H9 (cell line): ENCODE measurements at regions not wholly inside any gene's neighbourhood (a gene's known extent, or its start where the extent isn't known, plus 50 kb on each side); places are given as distances from the start of the nearest gene placed in this dataset.

Experiments used
- DNase-seq: peaks from one replicate; pipeline ENCODE4 v3.0.0-alpha.2; 2017
- H2AFZ ChIP-seq: one replicate; pipeline ENCODE4 v1.6.1; 2013; ENCODE audit warnings: mild to moderate bottlenecking, low read length, control low read depth, moderate library complexity
- H2AK5ac ChIP-seq: 2 replicates; pipeline ENCODE4 v1.6.1; 2013; ENCODE audit warnings: low read length, control low read depth, mixed read lengths; ENCODE audit not compliant: insufficient read length
- H2BK120ac ChIP-seq: one replicate; pipeline ENCODE4 v1.6.1; 2013; ENCODE audit warnings: low read depth, mild to moderate bottlenecking, low read length, control low read depth, inconsistent platforms; ENCODE audit not compliant: poor library complexity, severe bottlenecking
- H2BK12ac ChIP-seq: 2 replicates; pipeline ENCODE4 v1.6.1; 2013; ENCODE audit warnings: low read length, control low read depth, mixed read lengths, low read depth; ENCODE audit not compliant: insufficient read length
- H2BK15ac ChIP-seq: 2 replicates; pipeline ENCODE4 v1.6.1; 2013; ENCODE audit warnings: low read depth, low read length, control low read depth
- H2BK20ac ChIP-seq: one replicate; pipeline ENCODE4 v1.6.1; 2013; ENCODE audit warnings: low read depth, mild to moderate bottlenecking, low read length, control low read depth, inconsistent platforms; ENCODE audit not compliant: poor library complexity, severe bottlenecking
- H2BK5ac ChIP-seq: 2 replicates; pipeline ENCODE4 v1.6.1; 2013; ENCODE audit warnings: low read length, control low read depth, mixed read lengths; ENCODE audit not compliant: insufficient read length
- H3K14ac ChIP-seq: 2 replicates; pipeline ENCODE4 v1.6.1; 2013; ENCODE audit warnings: low read length, control low read depth; ENCODE audit not compliant: insufficient read depth
- H3K18ac ChIP-seq: 2 replicates; pipeline ENCODE4 v1.6.1; 2013; ENCODE audit warnings: low read depth, mild to moderate bottlenecking, mixed read lengths, low read length, control low read depth; ENCODE audit not compliant: insufficient read length
- H3K23ac ChIP-seq: 2 replicates; pipeline ENCODE4 v1.6.1; 2013; ENCODE audit warnings: low read length, control low read depth, mixed read lengths, low read depth; ENCODE audit not compliant: insufficient read length
- H3K23me2 ChIP-seq: 2 replicates; pipeline ENCODE4 v1.6.1; 2013; ENCODE audit warnings: low read depth, mild to moderate bottlenecking, mixed read lengths, low read length, control low read depth; ENCODE audit not compliant: insufficient read length, poor library complexity, severe bottlenecking
- H3K27ac ChIP-seq: 2 replicates; pipeline ENCODE4 v1.5.1; 2013; ENCODE audit warnings: low read length, control low read depth, mixed read lengths, low read depth; ENCODE audit not compliant: insufficient read length
- H3K27me3 ChIP-seq: 2 replicates; pipeline ENCODE4 v1.6.1; 2013; ENCODE audit warnings: low read length, control low read depth, inconsistent platforms; ENCODE audit not compliant: insufficient read depth
- H3K4ac ChIP-seq: 2 replicates; pipeline ENCODE4 v1.6.1; 2013; ENCODE audit warnings: low read depth, mild to moderate bottlenecking, control low read depth, inconsistent platforms, low read length, moderate library complexity
- H3K4me1 ChIP-seq: 2 replicates; pipeline ENCODE4 v1.6.1; 2013; ENCODE audit warnings: low read length, control low read depth, inconsistent platforms; ENCODE audit not compliant: insufficient read depth
- H3K4me2 ChIP-seq: 2 replicates; pipeline ENCODE4 v1.6.1; 2013; ENCODE audit warnings: low read length, control low read depth, mixed read lengths; ENCODE audit not compliant: insufficient read length, insufficient read depth
- H3K56ac ChIP-seq: 2 replicates; pipeline ENCODE4 v1.6.1; 2013; ENCODE audit warnings: low read depth, mild to moderate bottlenecking, mixed read lengths, low read length, control low read depth; ENCODE audit not compliant: insufficient read length
- H3K79me1 ChIP-seq: 2 replicates; pipeline ENCODE4 v1.6.1; 2013; ENCODE audit warnings: low read depth, mild to moderate bottlenecking, moderate library complexity, low read length, control low read depth, inconsistent platforms; ENCODE audit not compliant: insufficient read depth, poor library complexity, severe bottlenecking
- H3K79me2 ChIP-seq: 2 replicates; pipeline ENCODE4 v1.6.1; 2013; ENCODE audit warnings: low read length, control low read depth, inconsistent platforms; ENCODE audit not compliant: insufficient read depth
- H3K9ac ChIP-seq: 2 replicates; pipeline ENCODE4 v1.6.1; 2013; ENCODE audit warnings: low read length, control low read depth, mixed read lengths; ENCODE audit not compliant: insufficient read length; ENCODE audit errors: extremely low read depth
- H3K9me3 ChIP-seq: one replicate; pipeline ENCODE4 v1.6.1; 2013; ENCODE audit warnings: low read depth, low read length, inconsistent platforms; ENCODE audit not compliant: control insufficient read depth
- H3T11ph ChIP-seq: one replicate; pipeline ENCODE4 v1.6.1; 2013; ENCODE audit warnings: mild to moderate bottlenecking, low read length, control low read depth, inconsistent platforms
- H4K20me1 ChIP-seq: one replicate; pipeline ENCODE4 v1.6.1; 2013; ENCODE audit not compliant: control insufficient read depth, insufficient read length, insufficient read depth
- H4K5ac ChIP-seq: 2 replicates; pipeline ENCODE4 v1.6.1; 2013; ENCODE audit warnings: low read depth, mild to moderate bottlenecking, mixed read lengths, low read length, control low read depth; ENCODE audit not compliant: insufficient read length
- H4K8ac ChIP-seq: replicated peaks from 2 replicates; pipeline ENCODE4 v1.6.1; 2013; ENCODE audit warnings: low read length, control low read depth, mixed read lengths, low read depth; ENCODE audit not compliant: insufficient read length
- H4K91ac ChIP-seq: 2 replicates; pipeline ENCODE4 v1.6.1; 2013; ENCODE audit warnings: low read depth, mild to moderate bottlenecking, moderate library complexity, mixed read lengths, low read length, control low read depth; ENCODE audit not compliant: insufficient read length
- H3K27ac Mint-ChIP-seq, 3 experiments: 2 replicates in 2 of 3; 3 replicates in 1 of 3; pipeline ENCODE4 v1.8.0; 2020 to 2021; ENCODE audit warnings: mixed read lengths in 3 of 3, mild to moderate bottlenecking in 1 of 3, moderate library complexity in 1 of 3
- H3K27me3 Mint-ChIP-seq: 2 replicates; pipeline ENCODE4 v1.8.0; 2021; ENCODE audit warnings: low read depth, mild to moderate bottlenecking, moderate library complexity, mixed read lengths
- H3K36me3 Mint-ChIP-seq, 3 experiments: 2 replicates in 2 of 3; 3 replicates in 1 of 3; pipeline ENCODE4 v1.8.0; 2020 to 2021; ENCODE audit warnings: low read depth in 3 of 3, mixed read lengths in 3 of 3; ENCODE audit not compliant: insufficient read depth in 1 of 3
- H3K4me1 Mint-ChIP-seq, 2 experiments: 2 replicates each; pipeline ENCODE4 v1.8.0; 2020; ENCODE audit warnings: mixed read lengths in 2 of 2
- H3K4me3 Mint-ChIP-seq, 2 experiments: 2 replicates in 1 of 2; 3 replicates in 1 of 2; pipeline ENCODE4 v1.8.0; 2020 to 2021; ENCODE audit warnings: mild to moderate bottlenecking in 2 of 2, mixed read lengths in 2 of 2, moderate library complexity in 1 of 2
- H3K9me3 Mint-ChIP-seq, 2 experiments: 2 replicates in 1 of 2; 3 replicates in 1 of 2; pipeline ENCODE4 v1.8.0; 2020; ENCODE audit warnings: mild to moderate bottlenecking in 2 of 2, mixed read lengths in 2 of 2, moderate library complexity in 1 of 2
- WGBS: extraction: QIAGEN DNeasy Blood & Tissue Kit; methylation state at CpG from one replicate; pipeline ENCODE4 v1.1.7; 2013; ENCODE audit warnings: missing lambda C conversion rate, low lambda C conversion rate, mixed read lengths; ENCODE audit not compliant: insufficient read length; ENCODE audit errors: extremely low coverage; 5-methylcytosine and 5-hydroxymethylcytosine counted together
- TF ChIP-seq, protein P1 (sequence below): fragments of 200-600 bp; sonication (generic); conservative IDR thresholded peaks from 3 replicates; pipeline ENCODE4 v1.8.0; 2021; ENCODE audit warnings: antibody characterized with exemption, mild to moderate bottlenecking

DNA sequence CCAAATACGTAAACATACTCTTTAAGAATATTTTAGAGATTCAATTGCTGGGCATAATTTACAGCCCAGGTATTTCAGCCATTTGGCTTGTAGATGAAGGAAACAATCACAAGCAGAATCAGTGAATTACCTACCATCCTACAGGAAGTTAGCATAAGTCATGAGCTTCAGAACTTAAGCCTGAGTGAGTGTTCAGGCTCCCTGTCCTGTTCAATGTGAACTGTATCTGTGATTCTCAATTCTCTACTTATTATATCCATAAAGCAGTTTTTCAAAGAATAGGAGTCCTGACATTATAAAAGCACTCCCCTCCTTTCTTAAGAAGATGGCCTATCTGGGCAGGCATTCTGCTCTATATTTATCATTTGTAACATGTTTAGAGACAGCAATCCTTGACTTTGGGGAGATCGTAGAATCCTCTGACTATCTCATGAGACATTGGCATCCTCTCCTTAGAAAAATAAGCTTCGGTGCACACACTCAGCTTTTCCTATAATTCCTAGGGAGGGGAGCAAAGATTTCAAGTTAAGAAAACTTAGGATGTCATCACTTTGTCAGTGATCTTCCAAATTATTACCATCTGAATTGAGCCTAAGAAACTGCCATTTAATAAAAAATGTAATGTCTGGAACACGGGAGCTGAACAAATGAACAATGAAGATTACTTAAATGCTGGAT, 645.2 kb upstream of the IGFBP3 start:
- Histone ChIP-seq H3K9ac (no peak overlapping the region), H3K56ac (no peak overlapping the region), H3K18ac (no peak overlapping the region), H3K79me1 (no peaks in the 10 kb centered on the region), H3T11ph (no peak overlapping the region), H4K5ac (no peak overlapping the region), H2BK120ac (no peak overlapping the region), H3K27me3 (no peaks in the 10 kb centered on the region), H3K27ac (no peak overlapping the region), H2BK5ac (no peak overlapping the region), H4K8ac (no peak overlapping the region), H4K20me1 (no peaks in the 10 kb centered on the region), H3K23ac (no peak overlapping the region), H4K91ac (no peak overlapping the region), H3K9me3 (no peaks in the 10 kb centered on the region), H3K4ac (no peak overlapping the region), H2BK12ac (no peak overlapping the region), H3K14ac (no peak overlapping the region), H2AFZ (no peak overlapping the region), H3K23me2 (no peaks in the 10 kb centered on the region), H3K4me1 (no peaks in the 10 kb centered on the region), H3K79me2 (no peaks in the 10 kb centered on the region), H2AK5ac (no peak overlapping the region), H2BK15ac (no peak overlapping the region), H3K4me2 (no peak overlapping the region), H2BK20ac (no peak overlapping the region)
- Mint-ChIP-seq H3K4me1 (peaks cover 0 to 10% of the 10 kb centered on the region in 2 experiments; a peak in 2 of 4 replicates), H3K4me3 (no peak overlapping the region), H3K27ac (no peak overlapping the region), H3K36me3 (no peaks in the 10 kb centered on the region), H3K27me3 (no peaks in the 10 kb centered on the region; the same call in 1 of the 2 replicates), H3K9me3 (peaks cover 6 to 11% of the 10 kb centered on the region in 2 experiments; a peak in 2 of 5 replicates)
- TF ChIP-seq, protein P1, sequence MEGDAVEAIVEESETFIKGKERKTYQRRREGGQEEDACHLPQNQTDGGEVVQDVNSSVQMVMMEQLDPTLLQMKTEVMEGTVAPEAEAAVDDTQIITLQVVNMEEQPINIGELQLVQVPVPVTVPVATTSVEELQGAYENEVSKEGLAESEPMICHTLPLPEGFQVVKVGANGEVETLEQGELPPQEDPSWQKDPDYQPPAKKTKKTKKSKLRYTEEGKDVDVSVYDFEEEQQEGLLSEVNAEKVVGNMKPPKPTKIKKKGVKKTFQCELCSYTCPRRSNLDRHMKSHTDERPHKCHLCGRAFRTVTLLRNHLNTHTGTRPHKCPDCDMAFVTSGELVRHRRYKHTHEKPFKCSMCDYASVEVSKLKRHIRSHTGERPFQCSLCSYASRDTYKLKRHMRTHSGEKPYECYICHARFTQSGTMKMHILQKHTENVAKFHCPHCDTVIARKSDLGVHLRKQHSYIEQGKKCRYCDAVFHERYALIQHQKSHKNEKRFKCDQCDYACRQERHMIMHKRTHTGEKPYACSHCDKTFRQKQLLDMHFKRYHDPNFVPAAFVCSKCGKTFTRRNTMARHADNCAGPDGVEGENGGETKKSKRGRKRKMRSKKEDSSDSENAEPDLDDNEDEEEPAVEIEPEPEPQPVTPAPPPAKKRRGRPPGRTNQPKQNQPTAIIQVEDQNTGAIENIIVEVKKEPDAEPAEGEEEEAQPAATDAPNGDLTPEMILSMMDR: no peak
- no peak for DNase-seq
- WGBS: no CpG with 5 or more reads among the region's 4 CpGs
